Fibroblast of mammary gland (primary cell): ENCODE measurements at regions not wholly inside any gene's neighbourhood (a gene's known extent, or its start where the extent isn't known, plus 50 kb on each side); places are given as distances from the start of the nearest gene placed in this dataset.

Experiments used
- DNase-seq: peaks from one replicate; pipeline ENCODE4 v3.0.0-alpha.2; 2010; ENCODE audit warnings: low read depth
- H3K4me3 ChIP-seq: 2 replicates; pipeline ENCODE4 v1.5.1; 2011; ENCODE audit warnings: low read depth, mild to moderate bottlenecking, low read length, moderate library complexity; ENCODE audit not compliant: control insufficient read depth
- TF ChIP-seq, protein P1 (sequence below): conservative IDR thresholded peaks from 2 replicates; pipeline ENCODE4 v1.5.1; 2011; ENCODE audit warnings: low read depth, low read length, inconsistent platforms; ENCODE audit not compliant: control insufficient read depth, insufficient read depth

GRCh38 chr16:48816393-48816792 is 206.4 kb upstream of the N4BP1 start:
- DNase-seq, result no peak
- TF ChIP-seq, protein P1, sequence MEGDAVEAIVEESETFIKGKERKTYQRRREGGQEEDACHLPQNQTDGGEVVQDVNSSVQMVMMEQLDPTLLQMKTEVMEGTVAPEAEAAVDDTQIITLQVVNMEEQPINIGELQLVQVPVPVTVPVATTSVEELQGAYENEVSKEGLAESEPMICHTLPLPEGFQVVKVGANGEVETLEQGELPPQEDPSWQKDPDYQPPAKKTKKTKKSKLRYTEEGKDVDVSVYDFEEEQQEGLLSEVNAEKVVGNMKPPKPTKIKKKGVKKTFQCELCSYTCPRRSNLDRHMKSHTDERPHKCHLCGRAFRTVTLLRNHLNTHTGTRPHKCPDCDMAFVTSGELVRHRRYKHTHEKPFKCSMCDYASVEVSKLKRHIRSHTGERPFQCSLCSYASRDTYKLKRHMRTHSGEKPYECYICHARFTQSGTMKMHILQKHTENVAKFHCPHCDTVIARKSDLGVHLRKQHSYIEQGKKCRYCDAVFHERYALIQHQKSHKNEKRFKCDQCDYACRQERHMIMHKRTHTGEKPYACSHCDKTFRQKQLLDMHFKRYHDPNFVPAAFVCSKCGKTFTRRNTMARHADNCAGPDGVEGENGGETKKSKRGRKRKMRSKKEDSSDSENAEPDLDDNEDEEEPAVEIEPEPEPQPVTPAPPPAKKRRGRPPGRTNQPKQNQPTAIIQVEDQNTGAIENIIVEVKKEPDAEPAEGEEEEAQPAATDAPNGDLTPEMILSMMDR, result no peak
- no peak overlapping the region for H3K4me3 ChIP-seq

GRCh38 chr16:48814994-48815393 is 205.0 kb upstream of the N4BP1 start:
- TF ChIP-seq, protein P1, result no peak

DNA sequence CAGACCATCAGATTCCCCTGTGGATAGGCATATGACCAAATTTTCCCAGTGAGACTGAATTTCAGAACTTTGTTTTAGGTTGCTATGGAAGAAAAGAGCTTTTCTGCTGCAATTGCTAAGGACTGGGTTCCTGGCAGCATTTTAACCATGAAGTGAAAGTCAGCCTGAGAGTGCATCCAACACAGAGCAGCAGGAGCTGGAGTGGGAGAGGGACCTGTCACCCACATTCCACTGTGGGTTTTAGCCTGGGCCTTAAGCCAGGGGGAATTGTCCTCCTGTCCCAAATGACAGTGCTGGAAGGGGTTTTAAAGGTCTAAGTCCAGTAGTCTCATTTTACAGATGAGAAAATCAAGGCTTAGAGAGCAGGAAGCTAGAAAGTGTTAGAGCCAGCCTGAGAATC is 203.5 kb upstream of the N4BP1 start:
- DNase-seq, result no peak
- no peak overlapping the region for H3K4me3 ChIP-seq
- TF ChIP-seq, protein P1, result no peak

More at GRCh38 chr16:48814994-48815393, 205.0 kb upstream of the N4BP1 start:
- no peak for DNase-seq
- H3K4me3 ChIP-seq, result no peak overlapping the region

GRCh38 chr16:48812856-48813255 is 202.9 kb upstream of the N4BP1 start:
- H3K4me3 ChIP-seq, result no peak overlapping the region
- TF ChIP-seq, protein P1, result no peak
- no peak for DNase-seq

DNA sequence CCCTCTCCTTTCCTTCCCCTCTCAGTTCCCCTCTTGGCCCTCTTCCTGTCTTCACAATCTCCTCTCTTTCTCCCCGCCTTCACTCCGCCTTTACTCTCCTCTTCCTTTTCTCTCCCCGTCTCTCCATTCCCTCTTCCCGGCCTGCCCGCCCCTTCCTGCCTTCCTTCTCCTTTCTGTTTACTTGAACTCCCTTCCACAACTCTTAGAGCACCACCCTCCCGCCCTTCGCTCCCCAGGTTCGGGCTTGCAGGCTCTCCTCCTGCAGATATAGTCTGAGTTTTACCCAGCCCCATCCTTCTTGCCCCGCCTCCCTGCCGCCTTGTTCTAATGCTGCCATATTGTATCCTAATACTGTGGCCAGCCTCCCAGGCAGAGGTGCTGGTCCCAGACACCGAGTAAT is 201.5 kb upstream of the N4BP1 start:
- no peak for DNase-seq
- TF ChIP-seq, protein P1, result no peak
- no peak overlapping the region for H3K4me3 ChIP-seq

- H3K4me3 ChIP-seq, result no peak overlapping the region
- no peak for DNase-seq
- TF ChIP-seq, protein P1, result no peak
Observed at GRCh38 chr16:48810803-48811453, 200.9 kb upstream of the N4BP1 start.

DNA sequence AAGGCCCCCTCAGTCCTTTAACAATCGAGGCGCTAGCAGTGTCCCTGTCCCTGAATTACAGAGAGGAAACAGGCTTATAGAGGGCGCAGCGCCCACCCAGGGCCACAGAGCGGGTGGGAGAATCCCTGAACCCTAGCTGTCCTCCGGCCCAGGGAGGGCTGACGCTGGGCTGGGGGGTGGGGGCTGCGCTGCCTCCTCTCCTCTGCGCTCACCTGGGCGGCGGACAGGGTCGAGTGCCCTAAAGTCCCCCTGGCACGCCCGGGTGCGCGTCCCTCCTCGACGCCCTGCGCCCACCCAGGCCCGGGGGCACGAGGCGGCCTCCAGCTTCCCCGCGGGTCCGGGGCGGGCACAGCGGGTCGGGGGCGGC is 200.4 kb upstream of the N4BP1 start:
- no peak for DNase-seq
- TF ChIP-seq, protein P1, result no peak
- H3K4me3 ChIP-seq, result no peak overlapping the region
